PC-3 (cell line): ENCODE measurements at regions not wholly inside any gene's neighbourhood (a gene's known extent, or its start where the extent isn't known, plus 50 kb on each side); places are given as distances from the start of the nearest gene placed in this dataset.
"Not testable (repeated sequence)": the region's sequence is repeated elsewhere in the genome, so short reads cannot be mapped to it uniquely, and the experiment has no call there.

Source experiments
- ATAC-seq: fragments of 200-7000 bp; cut with Tn5 transposase; 2 replicates; pipeline ENCODE4 v1.9.1; 2020; ENCODE audit warnings: mild to moderate bottlenecking, moderate library complexity
- BruUV-seq: library from RNA; stranded (reverse); fragments of 400-500 nt; replicated peaks from 2 replicates; lab custom pipeline; 2021; lab: Mats Ljungman, UMichigan
- CTCF ChIA-PET: fragments of 300-600 bp; sonication (Branson Sonifier 250); formaldehyde crosslinking; loops from one replicate; lab custom pipeline; 2022; ENCODE audit warnings: antibody characterized with exemption; lab: Charles Lee
- POLR2A ChIA-PET: fragments of 300-600 bp; sonication (Branson Sonifier 250); formaldehyde crosslinking; loops from one replicate; lab custom pipeline; 2022; ENCODE audit warnings: antibody characterized with exemption; ENCODE audit not compliant: unreplicated experiment; lab: Charles Lee
- DNase-seq: peaks from one replicate; pipeline ENCODE4 v3.0.0-alpha.2; 2015
- H2AFZ ChIP-seq: fragments of 300-600 bp; sonication (generic); 2 replicates; pipeline ENCODE4 v1.6.0; 2016; ENCODE audit warnings: antibody characterized with exemption, low read length
- H3F3A ChIP-seq: fragments of 300-600 bp; sonication (generic); one replicate; pipeline ENCODE4 v1.6.0; 2017; ENCODE audit warnings: antibody characterized with exemption, low read length, control low read depth, mild to moderate bottlenecking; ENCODE audit not compliant: unreplicated experiment
- H3K27ac ChIP-seq: fragments of 300-600 bp; sonication (generic); 2 replicates; pipeline ENCODE4 v1.5.1; 2016; ENCODE audit warnings: mild to moderate bottlenecking, low read length
- H3K27me3 ChIP-seq: fragments of 300-600 bp; sonication (generic); 2 replicates; pipeline ENCODE4 v1.6.1; 2016; ENCODE audit warnings: low read length, mixed read lengths
- H3K36me3 ChIP-seq: fragments of 300-600 bp; sonication (generic); 2 replicates; pipeline ENCODE4 v1.6.1; 2016; ENCODE audit warnings: low read depth, mixed run types, low read length, mixed read lengths
- H3K4me1 ChIP-seq: fragments of 300-600 bp; sonication (generic); 2 replicates; pipeline ENCODE4 v1.5.1; 2016; ENCODE audit warnings: low read length; ENCODE audit not compliant: insufficient read depth
- H3K4me2 ChIP-seq: fragments of 300-600 bp; sonication (generic); 2 replicates; pipeline ENCODE4 v1.6.0; 2016; ENCODE audit warnings: low read length
- H3K4me3 ChIP-seq: fragments of 300-600 bp; sonication (generic); 2 replicates; pipeline ENCODE4 v1.5.1; 2016; ENCODE audit warnings: mild to moderate bottlenecking, low read length, mixed read lengths
- H3K79me2 ChIP-seq: fragments of 300-600 bp; sonication (generic); 2 replicates; pipeline ENCODE4 v1.6.1; 2017; ENCODE audit warnings: low read length, mixed read lengths
- H3K9ac ChIP-seq: fragments of 300-600 bp; sonication (generic); 2 replicates; pipeline ENCODE4 v1.6.0; 2016; ENCODE audit warnings: mild to moderate bottlenecking, low read length
- H3K9me2 ChIP-seq: fragments of 300-600 bp; sonication (generic); replicated peaks from 2 replicates; pipeline ENCODE4 v1.6.1; 2016; ENCODE audit warnings: mixed run types, low read length, mixed read lengths
- H3K9me3 ChIP-seq: fragments of 300-600 bp; sonication (generic); 2 replicates; pipeline ENCODE4 v1.6.1; 2016; ENCODE audit warnings: low read length, mixed read lengths
- H4K20me1 ChIP-seq: fragments of 300-600 bp; sonication (generic); 2 replicates; pipeline ENCODE4 v1.6.1; 2016; ENCODE audit warnings: low read length, mixed read lengths
- EZH2 ChIP-seq: fragments of 300-600 bp; sonication (generic); IDR thresholded peaks from one replicate; pipeline ENCODE4 v1.6.1; 2017; ENCODE audit warnings: antibody characterized with exemption, mild to moderate bottlenecking, low read length; ENCODE audit not compliant: unreplicated experiment
- EZH2phosphoT487 ChIP-seq: fragments of 300-600 bp; sonication (generic); IDR thresholded peaks from 2 replicates; pipeline ENCODE4 v1.6.1; 2018; ENCODE audit warnings: mild to moderate bottlenecking, antibody characterized with exemption, low read length, borderline replicate concordance
- intact Hi-C: fragments of 100-400 bp; cut with micrococcal nuclease; formaldehyde crosslinking; loops from 2 replicates; pipeline ENCODE4 v1.9.0; 2023
- TF ChIP-seq, protein P1 (sequence below): fragments of 300-600 bp; sonication (generic); conservative IDR thresholded peaks from 2 replicates; pipeline ENCODE4 v1.5.1; 2017; ENCODE audit warnings: antibody characterized with exemption, low read depth, mild to moderate bottlenecking, low read length

DNA sequence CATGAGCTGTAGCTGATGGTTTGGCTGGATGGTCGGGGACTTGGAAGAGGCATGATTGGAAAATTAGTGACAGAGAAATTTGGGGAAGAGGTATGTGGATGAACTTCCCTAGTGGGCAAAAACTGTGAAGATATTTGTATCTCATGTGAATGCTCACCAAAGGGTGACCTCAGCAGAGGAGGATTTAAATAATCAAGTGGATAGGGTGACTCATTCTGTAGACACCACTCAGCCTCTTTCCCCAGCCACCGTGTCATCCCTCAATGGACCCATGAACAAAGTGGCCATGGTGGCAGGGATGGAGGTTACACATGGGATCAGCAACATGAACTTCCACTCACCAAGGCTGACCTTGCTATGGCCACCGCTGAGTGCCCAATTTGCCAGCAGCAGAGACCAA, 60.8 kb upstream of the KRAS start:
- no peaks in the 10 kb centered on the region for H3K9me2 ChIP-seq
- no TSS peak for BruUV-seq
- CTCF ChIA-PET = no interaction called here
- H3K9ac ChIP-seq = no peak overlapping the region
- DNase-seq (no peak), ATAC-seq (no peak)
- no peaks in the 10 kb centered on the region for H3K79me2 ChIP-seq
- no peaks in the 10 kb centered on the region for H3K9me3 ChIP-seq
- H3K4me2 ChIP-seq = no peak overlapping the region
- H3K27me3 ChIP-seq = peaks cover 4% of the 10 kb centered on the region
- POLR2A ChIA-PET = no interaction called here
- TF ChIP-seq, protein P1, sequence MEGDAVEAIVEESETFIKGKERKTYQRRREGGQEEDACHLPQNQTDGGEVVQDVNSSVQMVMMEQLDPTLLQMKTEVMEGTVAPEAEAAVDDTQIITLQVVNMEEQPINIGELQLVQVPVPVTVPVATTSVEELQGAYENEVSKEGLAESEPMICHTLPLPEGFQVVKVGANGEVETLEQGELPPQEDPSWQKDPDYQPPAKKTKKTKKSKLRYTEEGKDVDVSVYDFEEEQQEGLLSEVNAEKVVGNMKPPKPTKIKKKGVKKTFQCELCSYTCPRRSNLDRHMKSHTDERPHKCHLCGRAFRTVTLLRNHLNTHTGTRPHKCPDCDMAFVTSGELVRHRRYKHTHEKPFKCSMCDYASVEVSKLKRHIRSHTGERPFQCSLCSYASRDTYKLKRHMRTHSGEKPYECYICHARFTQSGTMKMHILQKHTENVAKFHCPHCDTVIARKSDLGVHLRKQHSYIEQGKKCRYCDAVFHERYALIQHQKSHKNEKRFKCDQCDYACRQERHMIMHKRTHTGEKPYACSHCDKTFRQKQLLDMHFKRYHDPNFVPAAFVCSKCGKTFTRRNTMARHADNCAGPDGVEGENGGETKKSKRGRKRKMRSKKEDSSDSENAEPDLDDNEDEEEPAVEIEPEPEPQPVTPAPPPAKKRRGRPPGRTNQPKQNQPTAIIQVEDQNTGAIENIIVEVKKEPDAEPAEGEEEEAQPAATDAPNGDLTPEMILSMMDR = no peak
- no peak for TF ChIP-seq EZH2
- no peak for TF ChIP-seq EZH2phosphoT487
- no peaks in the 10 kb centered on the region for H3K36me3 ChIP-seq
- H3F3A ChIP-seq = no peaks in the 10 kb centered on the region
- no peak overlapping the region for H3K27ac ChIP-seq
- H2AFZ ChIP-seq = no peak overlapping the region
- no peaks in the 10 kb centered on the region for H4K20me1 ChIP-seq
- no peaks in the 10 kb centered on the region for H3K4me1 ChIP-seq
- intact Hi-C loops = no loop called here
- no peak overlapping the region for H3K4me3 ChIP-seq

DNA sequence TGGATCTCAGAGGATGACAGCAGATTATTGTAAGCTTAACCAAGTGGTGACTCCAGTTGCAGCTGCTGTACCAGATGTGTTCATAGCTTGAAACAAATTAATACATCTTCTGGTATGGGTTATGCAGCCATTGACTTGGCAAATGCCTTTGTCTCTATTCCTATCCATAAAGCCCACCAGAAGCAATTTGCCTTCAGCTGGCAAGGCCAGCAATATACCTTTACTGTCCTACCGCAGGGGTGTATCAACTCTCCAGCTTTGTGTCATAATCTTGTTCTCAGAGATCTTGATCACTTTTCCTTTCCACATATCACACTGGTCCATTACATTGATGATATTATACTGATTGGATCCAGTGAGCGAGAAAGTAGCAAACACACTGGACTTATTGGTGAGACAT, 59.3 kb upstream of the KRAS start:
- H3K27me3 ChIP-seq = peaks cover 12% of the 10 kb centered on the region

DNA sequence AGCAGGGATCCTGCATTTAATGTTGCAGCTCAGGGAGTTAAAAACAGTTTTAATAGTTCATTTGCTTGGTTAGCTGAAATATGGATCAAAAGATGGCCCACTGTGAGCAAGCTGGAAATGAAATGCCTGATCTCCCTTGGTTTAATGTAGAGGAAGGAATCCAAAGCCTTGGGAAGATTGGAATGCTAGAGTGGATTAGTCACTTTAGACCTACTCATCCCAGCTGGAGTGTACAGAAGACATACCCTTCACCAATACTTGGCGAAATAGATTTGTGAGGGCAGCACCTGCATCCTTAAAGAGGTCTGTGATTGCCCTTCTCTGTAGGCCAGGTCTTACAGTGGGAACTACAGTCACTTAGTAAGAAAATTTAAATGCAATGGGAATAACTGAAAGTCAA, 58.0 kb upstream of the KRAS start:
- H3K36me3 ChIP-seq = no peaks in the 10 kb centered on the region
- peak; percentile 7 for DNase-seq
- no peaks in the 10 kb centered on the region for H3K79me2 ChIP-seq
- no peaks in the 10 kb centered on the region for H3F3A ChIP-seq
- H3K27ac ChIP-seq = no peak overlapping the region
- no peaks in the 10 kb centered on the region for H3K9me2 ChIP-seq
- H3K9me3 ChIP-seq = no peaks in the 10 kb centered on the region
- no peaks in the 10 kb centered on the region for H4K20me1 ChIP-seq
- H3K9ac ChIP-seq = no peak overlapping the region
- intact Hi-C loops = no loop called here
- no peak overlapping the region for H3K4me3 ChIP-seq
- no peak overlapping the region for H2AFZ ChIP-seq
- no peak for ATAC-seq
- ChIA-PET CTCF (no interaction called here), POLR2A (no interaction called here)
- H3K4me1 ChIP-seq = no peaks in the 10 kb centered on the region
- BruUV-seq = no TSS peak
- H3K27me3 ChIP-seq = peaks cover 25% of the 10 kb centered on the region
- no peak for TF ChIP-seq EZH2
- TF ChIP-seq, protein P1 = no peak
- TF ChIP-seq EZH2phosphoT487 = no peak
- no peak overlapping the region for H3K4me2 ChIP-seq

More for the DNA sequence above, 59.3 kb upstream of the KRAS start:
- H3K9me2 ChIP-seq, H3K9me3 ChIP-seq, H3K4me1 ChIP-seq, ATAC-seq, H2AFZ ChIP-seq, CTCF ChIA-PET, DNase-seq, H3K4me3 ChIP-seq, H3K27ac ChIP-seq, BruUV-seq, H3K79me2 ChIP-seq, H3F3A ChIP-seq, H3K9ac ChIP-seq, POLR2A ChIA-PET, H3K4me2 ChIP-seq, H4K20me1 ChIP-seq, H3K36me3 ChIP-seq, intact Hi-C loops: not testable (repeated sequence)
